ENCODE measurements at regions not wholly inside any gene's neighbourhood (a gene's known extent, or its start where the extent isn't known, plus 50 kb on each side); places are given as distances from the start of the nearest gene placed in this dataset.

DNA sequence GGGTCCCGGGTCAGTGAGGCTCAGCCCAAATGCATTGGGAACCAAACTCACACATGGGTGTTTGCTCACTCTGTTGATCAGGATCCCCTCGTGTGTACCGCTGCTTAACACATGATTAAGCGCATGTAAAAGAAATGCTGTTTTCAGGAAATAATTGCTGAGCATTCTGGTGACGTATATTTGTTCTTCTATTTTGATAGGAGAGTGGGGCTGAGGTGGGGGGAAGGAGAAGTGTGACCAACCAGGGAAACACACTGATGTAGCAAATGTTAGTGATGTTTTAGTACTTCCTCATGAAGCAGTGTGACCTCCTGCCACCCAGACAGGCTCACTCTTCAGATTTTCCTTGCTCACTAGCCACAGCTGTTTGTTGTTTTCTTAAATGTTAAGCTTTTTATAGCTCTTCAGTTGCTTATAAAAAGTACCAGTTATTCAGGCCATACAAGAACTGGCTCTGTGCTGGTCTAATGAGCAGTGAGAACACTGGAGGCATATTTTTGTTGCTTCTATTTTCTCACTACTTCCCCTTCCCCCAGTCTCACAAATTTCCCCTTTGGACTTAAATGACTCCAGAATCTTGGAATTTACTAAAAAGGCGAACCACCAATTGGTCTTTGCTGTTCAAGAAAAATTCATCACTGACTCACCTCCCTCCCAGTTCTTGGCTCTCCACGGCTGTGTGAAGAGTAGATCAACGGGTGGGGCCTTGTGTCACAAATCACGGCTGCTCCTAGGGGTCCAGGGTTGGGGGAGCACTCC is 79.2 kb upstream of the BACH2 start:
- TF ChIP-seq CTCF (IDR thresholded peaks at IDR 0.05) (no peak), EZH2 (IDR thresholded peaks at IDR 0.05; ENCODE audit: borderline replicate concordance, insufficient read depth, low read depth, low read length, poor library complexity, severe bottlenecking) (no peak)

Measured in B cell (primary cell).